Left ventricle myocardium superior (tissue), 1 donor: ENCODE measurements at regions not wholly inside any gene's neighbourhood (a gene's known extent, or its start where the extent isn't known, plus 50 kb on each side); places are given as distances from the start of the nearest gene placed in this dataset.
A peak's percentile ranks its signal among the peaks of the same experiment; 100 is the strongest.
"Not testable (repeated sequence)": the region's sequence is repeated elsewhere in the genome, so short reads cannot be mapped to it uniquely, and the experiment has no call there.

ENCODE experiments used
- ATAC-seq: fragments of 200-7000 bp; cut with Tn5 transposase; one replicate; pipeline ENCODE4 v1.9.1; 2020; ENCODE audit warnings: mild to moderate bottlenecking, moderate library complexity
- DNase-seq: peaks from one replicate; pipeline ENCODE4 v3.0.0-alpha.2; 2020
- intact Hi-C: fragments of 100-400 bp; cut with micrococcal nuclease; formaldehyde crosslinking; loops from one replicate; pipeline ENCODE4 v1.11.0; 2022
- donor health status: DM: no; HTN: yes; CAD: no; lungs with severe emphysema.

DNA sequence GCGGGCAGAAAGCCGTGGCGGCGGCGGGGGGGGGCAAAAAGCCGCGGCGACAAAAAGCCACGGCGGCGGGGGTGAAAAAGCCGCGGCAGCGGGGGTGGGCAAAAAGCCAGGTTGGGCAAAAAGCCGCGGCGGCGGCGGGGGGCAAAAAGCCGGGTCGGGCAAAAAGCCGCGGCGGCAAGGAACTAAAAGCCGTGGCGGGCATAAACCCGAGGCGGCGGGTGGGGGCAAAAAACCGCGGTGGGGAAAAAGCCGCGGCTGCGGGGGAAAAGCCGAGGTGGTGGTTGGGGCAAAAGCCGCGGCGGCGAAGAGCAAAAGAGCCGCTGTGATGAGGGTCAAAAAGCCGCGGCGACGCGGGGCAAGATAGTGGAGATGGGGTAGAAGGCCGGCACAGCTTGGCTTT is 1834.2 kb downstream of the FOXD4L5 start:
- intact Hi-C loops, ATAC-seq: not testable (repeated sequence)
- peak; percentile 9 for DNase-seq

DNA sequence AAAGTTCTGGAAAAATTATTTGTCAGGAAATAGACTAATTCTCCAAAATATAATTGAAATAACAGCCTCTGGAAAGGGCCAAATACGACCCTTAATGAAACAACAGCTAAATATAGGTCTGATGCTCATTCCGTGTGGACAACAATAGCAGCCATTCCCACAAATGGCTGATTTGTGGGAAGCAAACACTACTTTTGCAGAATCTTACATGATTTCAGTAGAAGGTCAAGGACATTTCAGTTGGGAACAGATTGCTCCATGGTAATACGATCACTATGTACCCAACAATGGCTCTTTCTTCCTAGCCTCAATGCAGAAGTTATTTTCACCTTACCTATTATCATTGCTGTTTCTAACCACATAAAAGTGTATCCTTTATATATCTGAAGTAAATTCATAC is 1859.9 kb downstream of the FOXD4L5 start:
- intact Hi-C loops, ATAC-seq, DNase-seq: not testable (repeated sequence)

GRCh38 chr9:63390897-63391296 is 1894.1 kb downstream of the FOXD4L5 start:
- DNase-seq, ATAC-seq, intact Hi-C loops: not testable (repeated sequence)

- intact Hi-C loops, DNase-seq, ATAC-seq: not testable (repeated sequence)
Measured at GRCh38 chr9:63385479-63385878, 1899.5 kb downstream of the FOXD4L5 start.

- peak; percentile 23 for DNase-seq
Measured at GRCh38 chr9:63379864-63380263, 1905.1 kb downstream of the FOXD4L5 start.

GRCh38 chr9:63354219-63354618 is 1930.8 kb downstream of the FOXD4L5 start:
- ATAC-seq, DNase-seq, intact Hi-C loops: not testable (repeated sequence)

More at GRCh38 chr9:63379864-63380263, 1905.1 kb downstream of the FOXD4L5 start:
- ATAC-seq, intact Hi-C loops: not testable (repeated sequence)

DNA sequence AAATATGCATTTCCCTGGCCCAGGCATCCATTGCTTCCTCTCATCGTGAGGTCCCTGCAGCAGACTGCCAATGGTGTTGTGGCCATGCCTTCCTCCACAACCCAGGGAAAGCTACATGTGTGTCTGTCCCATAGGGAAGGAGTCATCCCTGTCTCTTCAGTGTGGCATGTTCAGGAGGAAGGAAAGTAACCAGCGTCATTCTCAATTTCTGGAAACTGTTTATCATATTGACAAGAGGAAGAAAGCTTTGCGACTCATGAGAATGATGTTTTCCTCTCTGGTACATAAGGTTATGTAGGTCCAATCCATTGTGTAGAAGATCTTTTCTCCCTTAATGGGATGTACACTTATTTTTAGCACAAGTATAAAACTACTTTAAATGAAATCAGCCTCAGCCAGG is 1937.7 kb downstream of the FOXD4L5 start:
- ATAC-seq, intact Hi-C loops, DNase-seq: not testable (repeated sequence)

DNA sequence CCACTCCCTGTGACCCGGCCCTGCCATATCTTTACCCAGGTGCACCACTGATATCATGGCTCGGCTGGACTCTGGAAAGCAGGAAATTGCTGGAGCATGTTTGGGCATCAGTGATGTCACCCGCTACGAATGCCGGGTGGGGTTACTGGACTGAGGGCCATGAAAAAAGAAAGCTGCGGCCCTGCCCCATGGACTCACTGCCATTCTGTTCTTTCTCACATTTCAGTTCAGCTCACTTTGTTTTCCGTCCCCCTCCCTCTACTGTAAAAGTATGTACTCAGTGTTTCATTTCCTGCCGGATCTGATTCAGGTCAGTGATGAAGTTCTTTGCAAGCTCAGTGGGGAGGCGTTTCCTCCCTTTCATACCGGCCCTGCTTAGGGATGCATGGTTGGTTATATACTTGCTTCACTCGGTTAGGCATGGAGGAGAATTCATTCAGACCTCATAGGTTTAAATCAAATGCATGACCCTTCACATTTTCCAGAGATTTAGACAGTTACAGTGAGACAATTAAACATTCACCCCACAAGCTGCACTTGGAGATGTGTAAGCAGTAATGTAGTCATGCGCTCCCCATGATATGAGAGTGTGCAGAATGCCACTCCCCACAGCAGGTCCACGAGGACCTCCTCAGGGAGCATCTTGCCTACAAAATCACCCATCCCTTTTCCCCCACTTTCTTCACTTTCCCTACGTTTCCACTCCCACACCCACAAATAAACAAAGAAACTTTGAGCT is 1938.5 kb downstream of the FOXD4L5 start:
- ATAC-seq, intact Hi-C loops: not testable (repeated sequence)
- peak; percentile 55 for DNase-seq

GRCh38 chr9:63344408-63344807 is 1940.6 kb downstream of the FOXD4L5 start:
- DNase-seq, intact Hi-C loops, ATAC-seq: not testable (repeated sequence)

DNA sequence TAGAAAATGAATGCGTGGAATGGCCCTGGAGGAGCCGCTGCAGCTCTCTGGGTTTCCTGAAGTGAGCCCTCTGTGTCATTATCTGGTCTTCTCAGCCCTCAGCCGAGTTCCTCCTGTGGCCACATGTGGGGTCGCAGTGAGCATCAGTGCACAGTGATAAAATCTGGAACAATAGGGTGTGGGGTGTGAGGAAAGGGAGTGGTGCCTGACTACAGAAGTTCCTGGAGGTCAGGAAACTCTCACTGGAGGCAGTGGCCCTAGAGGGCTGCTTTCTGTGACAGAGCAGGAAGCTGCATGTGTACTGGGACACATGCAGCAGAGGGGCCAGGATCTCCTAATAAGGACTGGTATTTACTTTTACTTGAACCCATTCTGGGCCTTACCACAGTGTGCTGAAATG is 1942.5 kb downstream of the FOXD4L5 start:
- DNase-seq, intact Hi-C loops, ATAC-seq: not testable (repeated sequence)

DNA sequence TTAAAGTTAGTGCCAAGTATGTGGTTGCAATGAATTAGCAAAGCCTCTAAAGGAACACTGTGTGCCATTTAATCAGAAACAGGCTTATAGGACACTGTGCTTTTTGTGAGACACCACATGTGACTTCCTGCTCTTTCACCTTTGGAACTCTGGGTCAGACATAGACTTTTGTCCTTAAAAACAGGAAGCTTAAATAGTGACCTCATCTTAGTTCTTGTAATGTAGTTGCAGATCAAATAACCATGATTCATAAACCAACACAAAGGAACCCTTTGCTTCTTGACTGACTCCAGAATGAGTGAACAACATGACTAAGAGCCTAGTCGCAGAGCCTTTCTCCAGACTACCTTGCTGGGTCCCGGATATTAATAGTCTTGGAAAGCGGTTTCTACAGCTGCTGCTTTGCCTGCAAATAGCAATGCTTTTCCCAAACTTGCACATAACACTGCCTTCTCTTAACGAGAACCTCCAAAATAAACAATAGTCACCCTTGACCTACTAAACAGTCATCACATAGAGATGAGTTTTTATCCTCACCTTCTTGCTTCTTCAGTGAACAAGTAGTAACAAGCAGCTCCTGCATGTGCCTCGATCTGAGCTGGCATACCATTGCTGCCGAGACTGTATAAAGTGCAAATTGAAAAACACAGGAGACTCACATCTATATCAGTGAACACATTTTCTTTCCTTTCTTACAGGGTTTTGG is 1947.0 kb downstream of the FOXD4L5 start:
- ATAC-seq, DNase-seq, intact Hi-C loops: not testable (repeated sequence)

GRCh38 chr9:63335286-63335685 is 1949.7 kb downstream of the FOXD4L5 start:
- peak; percentile 30 for DNase-seq
- ATAC-seq, intact Hi-C loops: not testable (repeated sequence)

- ATAC-seq, intact Hi-C loops: not testable (repeated sequence)
- peak; percentile 80 for DNase-seq
Measured at GRCh38 chr9:63334187-63334586, 1950.8 kb downstream of the FOXD4L5 start.

DNA sequence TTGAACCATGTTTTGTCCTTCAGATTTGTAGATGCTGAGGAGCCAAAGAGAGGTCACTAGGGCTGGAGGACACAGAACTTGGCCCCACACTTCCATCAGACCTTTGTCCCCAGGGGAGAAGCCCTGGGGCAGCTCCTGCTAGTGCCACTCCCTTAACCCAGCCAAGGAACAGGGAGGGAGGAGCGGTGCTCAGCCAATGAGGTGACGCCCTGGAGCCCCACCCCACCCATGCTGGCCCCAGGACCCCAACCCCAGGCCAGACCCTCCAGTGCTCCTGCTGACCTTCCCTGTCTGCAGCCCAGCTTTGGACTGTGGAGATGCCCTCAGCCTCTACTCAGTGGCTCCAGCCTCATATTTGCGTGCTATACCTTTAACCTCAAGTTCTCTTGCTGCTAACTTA is 1951.9 kb downstream of the FOXD4L5 start:
- peak; percentile 60 for DNase-seq
- intact Hi-C loops, ATAC-seq: not testable (repeated sequence)

DNA sequence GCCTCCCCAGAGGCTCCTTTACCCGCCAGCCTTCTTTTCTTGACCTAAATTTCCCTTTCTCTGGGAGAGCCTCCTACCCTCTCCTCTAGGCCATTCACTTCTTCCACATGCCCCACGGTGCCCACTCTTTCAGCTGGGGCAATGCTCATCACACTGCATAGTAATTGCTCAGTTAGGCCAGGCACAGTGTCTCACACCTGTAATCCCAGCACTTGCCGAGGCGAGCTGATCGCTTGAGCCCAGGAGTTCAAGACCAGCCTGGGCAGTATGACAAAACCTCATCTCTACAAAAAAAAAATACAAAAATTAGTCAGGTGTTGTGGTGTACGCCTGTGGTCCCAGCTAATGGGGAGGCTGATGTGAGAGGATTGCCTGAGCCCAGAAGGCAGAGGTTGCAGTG is 1956.7 kb downstream of the FOXD4L5 start:
- intact Hi-C loops, ATAC-seq, DNase-seq: not testable (repeated sequence)

GRCh38 chr9:63327211-63327610 is 1957.8 kb downstream of the FOXD4L5 start:
- intact Hi-C loops, ATAC-seq, DNase-seq: not testable (repeated sequence)

GRCh38 chr9:63326665-63327064 is 1958.3 kb downstream of the FOXD4L5 start:
- ATAC-seq, DNase-seq, intact Hi-C loops: not testable (repeated sequence)

- DNase-seq: peak; percentile 48
- intact Hi-C loops, ATAC-seq: not testable (repeated sequence)
Measured at GRCh38 chr9:63325696-63326095, 1959.3 kb downstream of the FOXD4L5 start.

DNA sequence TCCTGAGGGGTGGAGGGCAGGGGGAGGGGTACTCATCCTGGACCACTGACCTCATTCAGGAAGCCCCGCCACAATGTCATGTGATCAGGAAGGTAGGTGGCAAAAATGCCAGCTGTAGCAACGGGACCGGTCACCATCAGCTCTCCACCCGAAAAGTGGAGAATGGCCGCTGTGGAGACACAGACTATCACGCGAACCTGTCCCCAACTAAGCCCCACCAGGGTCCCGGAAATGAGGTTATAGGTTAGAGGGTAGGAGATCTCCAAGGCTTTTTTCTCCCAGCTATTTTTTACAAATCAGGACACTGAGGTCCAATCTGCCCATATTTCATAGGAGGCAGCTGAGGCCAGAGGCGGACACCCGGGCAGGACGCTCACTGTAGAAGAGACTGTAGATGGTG is 1966.9 kb downstream of the FOXD4L5 start:
- ATAC-seq, intact Hi-C loops: not testable (repeated sequence)
- peak; percentile 20 for DNase-seq

DNA sequence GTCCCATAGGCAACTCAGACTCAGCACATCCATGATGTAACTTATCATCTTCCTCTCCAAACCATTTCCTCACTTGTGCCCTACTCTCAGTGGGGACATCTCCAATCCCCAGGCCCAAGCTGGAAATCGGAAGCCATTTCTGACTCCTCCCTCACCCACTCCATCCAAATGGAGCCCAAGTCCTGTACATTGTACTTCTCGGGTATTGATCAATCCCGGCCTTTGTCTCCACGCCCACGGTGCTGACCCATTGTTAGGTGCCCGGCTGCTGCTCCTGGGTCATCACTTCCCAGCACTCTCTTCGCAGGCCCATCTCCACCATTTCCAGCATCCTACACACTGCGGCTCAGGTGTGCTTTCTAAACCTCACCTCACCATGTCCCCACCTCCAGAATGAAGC is 1969.6 kb downstream of the FOXD4L5 start:
- peak; percentile 24 for DNase-seq
- ATAC-seq, intact Hi-C loops: not testable (repeated sequence)
